Spleen (tissue), 11 donors: ENCODE measurements at regions not wholly inside any gene's neighbourhood (a gene's known extent, or its start where the extent isn't known, plus 50 kb on each side); places are given as distances from the start of the nearest gene placed in this dataset.
A peak's percentile ranks its signal among the peaks of the same experiment; 100 is the strongest.
"Not testable (repeated sequence)": the region's sequence is repeated elsewhere in the genome, so short reads cannot be mapped to it uniquely, and the experiment has no call there.

ENCODE experiments used
- DNase-seq: peaks from one replicate; pipeline ENCODE4 v3.0.0-alpha.2; 2020
- H3K27ac ChIP-seq, 8 donors: fragments of 200-600 bp; sonication (generic) in 7 of 8; 1 replicate in 4 of 8; 2 replicates in 4 of 8; pipeline versions ENCODE4 v1.5.0 to v1.8.0; 2016 to 2021; ENCODE audit warnings: inconsistent platforms in 4 of 8, mild to moderate bottlenecking in 4 of 8, moderate library complexity in 1 of 8
- H3K27me3 ChIP-seq, 7 donors: fragments of 200-600 bp; sonication (generic) in 6 of 7; replicated peaks in 1 of 7; 1 replicate in 4 of 7; 2 replicates in 3 of 7; pipeline versions ENCODE4 v1.5.0 to v1.8.0; 2016 to 2021; ENCODE audit warnings: inconsistent platforms in 3 of 7, mild to moderate bottlenecking in 1 of 7
- H3K36me3 ChIP-seq, 6 donors: fragments of 200-600 bp; sonication (generic) in 5 of 6; 1 replicate in 4 of 6; 2 replicates in 2 of 6; pipeline versions ENCODE4 v1.5.0 to v1.8.0; 2016 to 2021; ENCODE audit warnings: inconsistent platforms in 2 of 6
- H3K4me1 ChIP-seq, 6 donors: fragments of 200-600 bp; sonication (generic) in 5 of 6; 1 replicate in 3 of 6; 2 replicates in 3 of 6; pipeline versions ENCODE4 v1.5.0 to v1.8.0; 2016 to 2021; ENCODE audit warnings: inconsistent platforms in 3 of 6
- H3K4me3 ChIP-seq, 8 donors: fragments of 200-600 bp; sonication (generic) in 7 of 8; 1 replicate in 4 of 8; 2 replicates in 4 of 8; pipeline versions ENCODE4 v1.5.0 to v1.8.0; 2016 to 2021; ENCODE audit warnings: inconsistent platforms in 4 of 8, mild to moderate bottlenecking in 4 of 8, moderate library complexity in 2 of 8
- H3K9me3 ChIP-seq, 8 donors: fragments of 200-600 bp; sonication (generic) in 7 of 8; 1 replicate in 4 of 8; 2 replicates in 4 of 8; pipeline versions ENCODE4 v1.5.0 to v1.8.0; 2016 to 2021; ENCODE audit warnings: inconsistent platforms in 4 of 8
- POLR2A ChIP-seq, 3 donors: fragments of 450-650 bp; IDR thresholded peaks; one replicate each; pipeline ENCODE4 v1.5.1; 2017; ENCODE audit warnings: antibody characterized with exemption in 3 of 3, mild to moderate bottlenecking in 1 of 3
- POLR2AphosphoS5 ChIP-seq, 3 donors: sonication (generic); formaldehyde crosslinking; IDR thresholded peaks; one replicate each; pipeline ENCODE4 v1.5.1; 2017; ENCODE audit warnings: antibody characterized with exemption in 3 of 3
- WGBS, 5 donors: extraction: QIAGEN DNeasy Blood & Tissue Kit in 3 of 5; methylation state at CpG; one replicate each; pipeline versions ENCODE4 v1.1.5 to v1.1.7; 2013 to 2018; 5-methylcytosine and 5-hydroxymethylcytosine counted together
- intact Hi-C: fragments of 100-400 bp; cut with DNase I; formaldehyde crosslinking; loops from one replicate; pipeline ENCODE4 v1.15.0; 2023; ENCODE audit warnings: low total_unique reads
- TF ChIP-seq, protein P1 (sequence below), 11 experiments: fragments of 200-600 bp in 7 of 11; fragments of 450-650 bp in 4 of 11; sonication (generic) in 4 of 11; IDR thresholded peaks in 8 of 11; conservative IDR thresholded peaks in 3 of 11; 1 replicate in 7 of 11; 2 replicates in 4 of 11; pipeline versions ENCODE4 v1.4.0 to v1.8.0; 2016 to 2021; ENCODE audit warnings: antibody characterized with exemption in 11 of 11, inconsistent platforms in 4 of 11, mild to moderate bottlenecking in 1 of 11
- donor health status: healthy with polysubstance abuse.
- donor health status: DM: no; HTN: no; CAD: no; lungs with moderate emphysema.
- donor health status: DM: no; HTN: no; CAD: no.
- donor health status: Bipolar disorder and iron deficiency.
- donor health status: healthy.
- donor health status: DM: no; HTN: no; CAD: no.
- donor health status: DM: yes; HTN: yes; CAD: no.

DNA sequence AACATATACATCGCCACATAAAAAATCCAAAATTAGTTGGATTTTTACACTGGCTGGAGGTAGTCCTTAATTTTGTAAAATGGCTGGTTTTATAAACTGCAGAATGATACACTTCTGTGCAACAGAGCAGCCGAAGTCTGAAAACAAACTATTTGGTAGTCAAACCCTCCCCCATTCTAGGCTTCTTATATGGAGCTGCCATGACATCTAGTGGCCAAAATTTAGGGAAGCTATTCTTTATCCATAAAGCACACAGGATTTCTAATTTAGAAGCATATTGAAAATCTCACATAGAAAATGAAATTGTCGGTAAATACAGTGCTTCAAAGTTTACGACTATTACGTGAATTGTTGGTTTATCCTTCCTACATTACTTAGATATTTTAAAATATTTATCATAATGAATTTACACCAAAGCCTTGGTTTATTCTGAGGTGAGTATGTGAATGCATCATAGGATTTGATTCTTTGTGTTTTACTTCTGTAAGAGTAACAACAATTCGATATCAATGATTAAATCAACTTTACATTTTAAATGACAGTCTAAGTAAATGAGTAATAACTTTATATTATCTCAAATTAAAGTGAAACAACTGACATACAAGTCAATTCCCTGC is 113.4 kb upstream of the FAM241A start:
- no peak overlapping the region for H3K4me3 ChIP-seq
- TF ChIP-seq POLR2A (IDR thresholded peaks at IDR 0.05) (no peak), POLR2AphosphoS5 (IDR thresholded peaks at IDR 0.05) (no peak)
- TF ChIP-seq, protein P1, sequence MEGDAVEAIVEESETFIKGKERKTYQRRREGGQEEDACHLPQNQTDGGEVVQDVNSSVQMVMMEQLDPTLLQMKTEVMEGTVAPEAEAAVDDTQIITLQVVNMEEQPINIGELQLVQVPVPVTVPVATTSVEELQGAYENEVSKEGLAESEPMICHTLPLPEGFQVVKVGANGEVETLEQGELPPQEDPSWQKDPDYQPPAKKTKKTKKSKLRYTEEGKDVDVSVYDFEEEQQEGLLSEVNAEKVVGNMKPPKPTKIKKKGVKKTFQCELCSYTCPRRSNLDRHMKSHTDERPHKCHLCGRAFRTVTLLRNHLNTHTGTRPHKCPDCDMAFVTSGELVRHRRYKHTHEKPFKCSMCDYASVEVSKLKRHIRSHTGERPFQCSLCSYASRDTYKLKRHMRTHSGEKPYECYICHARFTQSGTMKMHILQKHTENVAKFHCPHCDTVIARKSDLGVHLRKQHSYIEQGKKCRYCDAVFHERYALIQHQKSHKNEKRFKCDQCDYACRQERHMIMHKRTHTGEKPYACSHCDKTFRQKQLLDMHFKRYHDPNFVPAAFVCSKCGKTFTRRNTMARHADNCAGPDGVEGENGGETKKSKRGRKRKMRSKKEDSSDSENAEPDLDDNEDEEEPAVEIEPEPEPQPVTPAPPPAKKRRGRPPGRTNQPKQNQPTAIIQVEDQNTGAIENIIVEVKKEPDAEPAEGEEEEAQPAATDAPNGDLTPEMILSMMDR (IDR thresholded peaks at IDR 0.05 in 8 of 11, conservative IDR thresholded peaks at IDR 0.05 in 3 of 11) = peak in 7 of 11 experiments; percentile 34 to 58 (median 45)
- 21 to 28% (median 26%) methylated on average over 6 of the region's 6 CpGs for WGBS, 5 donors
- H3K27ac ChIP-seq = no peak overlapping the region
- H3K27me3 ChIP-seq = peaks cover 0 to 52% (median 8%) of the 10 kb centered on the region in 7 donors
- H3K9me3 ChIP-seq = no peaks in the 10 kb centered on the region
- H3K36me3 ChIP-seq = no peaks in the 10 kb centered on the region
- intact Hi-C loops = no loop called here
- DNase-seq = no peak
- no peaks in the 10 kb centered on the region for H3K4me1 ChIP-seq

DNA sequence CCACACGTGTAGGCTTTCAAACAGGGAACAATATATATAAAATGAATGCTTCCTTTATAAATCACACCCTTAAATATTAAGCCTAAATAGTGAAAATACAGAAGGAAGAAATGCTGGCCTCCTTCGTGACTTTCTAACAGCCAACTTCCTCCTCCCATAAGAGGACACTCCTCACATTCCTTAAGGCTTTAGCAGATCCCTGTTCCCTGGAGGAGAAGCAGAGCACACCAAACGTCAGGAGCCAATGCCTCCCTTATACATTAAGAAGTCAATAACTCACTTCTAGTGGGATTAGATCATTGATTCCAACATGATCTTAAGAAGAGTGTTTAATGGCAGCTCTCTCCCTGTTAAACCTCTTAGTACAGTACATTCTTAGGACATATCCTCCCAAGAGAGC is 108.4 kb upstream of the FAM241A start:
- no peaks in the 10 kb centered on the region for H3K9me3 ChIP-seq
- TF ChIP-seq POLR2AphosphoS5 (IDR thresholded peaks at IDR 0.05) (no peak), POLR2A (IDR thresholded peaks at IDR 0.05) (no peak)
- TF ChIP-seq, protein P1 (IDR thresholded peaks at IDR 0.05 in 8 of 11, conservative IDR thresholded peaks at IDR 0.05 in 3 of 11) = no peak
- WGBS, 5 donors = 25 to 38% (median 27%) methylated on average over 3 of the region's 3 CpGs
- peaks cover 0 to 14% (median 4%) of the 10 kb centered on the region in 7 donors for H3K27me3 ChIP-seq
- H3K27ac ChIP-seq = no peak overlapping the region
- H3K36me3 ChIP-seq = no peaks in the 10 kb centered on the region
- no peaks in the 10 kb centered on the region for H3K4me1 ChIP-seq
- no peak overlapping the region for H3K4me3 ChIP-seq
- intact Hi-C loops = no loop called here
- no peak for DNase-seq

DNA sequence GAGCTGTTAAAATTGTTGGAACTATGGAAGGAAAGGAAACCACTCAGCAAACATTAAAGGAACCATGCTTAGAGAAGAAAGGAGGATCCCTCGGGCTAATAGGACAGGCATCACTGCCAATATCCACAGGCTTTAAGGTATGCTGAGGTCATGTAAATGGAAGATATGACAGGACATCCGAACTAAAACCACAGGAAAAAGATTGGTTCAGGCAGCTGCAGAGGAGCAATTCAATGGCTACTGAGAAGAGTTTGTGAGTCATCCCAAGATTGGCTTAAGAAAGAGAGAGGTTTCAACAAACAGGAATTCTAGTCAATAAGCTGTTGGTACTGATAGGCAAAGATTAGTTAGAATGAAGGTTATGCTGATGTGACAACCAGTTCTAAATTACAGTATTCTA is 106.4 kb upstream of the FAM241A start:
- intact Hi-C loops = no loop called here
- no peak for DNase-seq
- no peak overlapping the region for H3K4me3 ChIP-seq
- H3K4me1 ChIP-seq = no peaks in the 10 kb centered on the region
- no peak overlapping the region for H3K27ac ChIP-seq
- 76 to 85% (median 78%) methylated on average over 2 of the region's 2 CpGs for WGBS, 5 donors
- no peak for TF ChIP-seq POLR2AphosphoS5 (IDR thresholded peaks at IDR 0.05)
- no peak for TF ChIP-seq POLR2A (IDR thresholded peaks at IDR 0.05)
- TF ChIP-seq, protein P1 (IDR thresholded peaks at IDR 0.05 in 8 of 11, conservative IDR thresholded peaks at IDR 0.05 in 3 of 11) = no peak
- H3K36me3 ChIP-seq = no peaks in the 10 kb centered on the region
- no peaks in the 10 kb centered on the region for H3K27me3 ChIP-seq
- H3K9me3 ChIP-seq = no peaks in the 10 kb centered on the region

DNA sequence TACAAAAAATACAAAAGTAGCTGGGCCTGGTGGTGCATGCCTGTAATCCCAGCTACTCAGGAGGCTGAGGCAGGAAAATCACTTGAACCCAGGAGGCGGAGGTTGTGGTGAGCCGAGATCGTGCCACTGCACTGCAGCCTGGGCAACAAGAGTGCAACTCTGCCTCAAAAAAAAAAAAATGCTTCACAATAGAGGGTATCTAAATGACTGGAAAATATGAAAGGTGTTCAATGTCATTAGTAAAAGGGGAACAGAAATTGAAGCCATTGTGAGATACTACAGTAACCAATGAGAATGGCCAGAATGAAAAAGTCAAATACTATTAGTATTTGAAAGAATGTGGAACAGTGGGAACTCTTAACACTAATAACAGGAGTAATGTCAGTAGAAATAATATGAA is 96.1 kb upstream of the FAM241A start:
- H3K27ac ChIP-seq, intact Hi-C loops, H3K4me1 ChIP-seq: not testable (repeated sequence)

More for the DNA sequence above, 96.1 kb upstream of the FAM241A start:
- DNase-seq, H3K36me3 ChIP-seq, H3K27me3 ChIP-seq, H3K4me3 ChIP-seq, H3K9me3 ChIP-seq: not testable (repeated sequence)
- WGBS, 5 donors = 91 to 95% (median 94%) methylated on average over 3 of the region's 3 CpGs
